ENCODE measurements at regions not wholly inside any gene's neighbourhood (a gene's known extent, or its start where the extent isn't known, plus 50 kb on each side); places are given as distances from the start of the nearest gene placed in this dataset.

DNA sequence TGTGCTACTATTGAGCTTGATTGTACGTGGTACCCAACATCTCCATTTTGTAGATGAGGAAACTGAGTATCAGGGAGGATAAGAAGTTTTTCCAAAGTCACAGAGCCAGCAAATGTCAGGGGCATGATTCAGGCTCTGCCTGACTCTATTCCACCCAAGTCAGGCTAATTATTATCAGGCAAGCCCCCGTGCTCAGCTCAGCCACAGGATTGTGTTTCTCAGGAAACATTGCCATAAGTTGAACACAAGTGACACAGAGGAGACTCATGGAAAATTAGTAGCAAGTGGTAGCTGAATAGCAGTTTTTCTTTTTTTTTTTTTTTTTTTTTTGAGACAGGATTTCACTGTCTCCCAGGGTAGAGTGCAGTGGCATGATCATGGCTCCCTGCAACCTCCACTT lies 260.5 kb downstream of the C1D start:
- no peak for DNase-seq (ENCODE audit: low read depth)
- TF ChIP-seq, protein P1, sequence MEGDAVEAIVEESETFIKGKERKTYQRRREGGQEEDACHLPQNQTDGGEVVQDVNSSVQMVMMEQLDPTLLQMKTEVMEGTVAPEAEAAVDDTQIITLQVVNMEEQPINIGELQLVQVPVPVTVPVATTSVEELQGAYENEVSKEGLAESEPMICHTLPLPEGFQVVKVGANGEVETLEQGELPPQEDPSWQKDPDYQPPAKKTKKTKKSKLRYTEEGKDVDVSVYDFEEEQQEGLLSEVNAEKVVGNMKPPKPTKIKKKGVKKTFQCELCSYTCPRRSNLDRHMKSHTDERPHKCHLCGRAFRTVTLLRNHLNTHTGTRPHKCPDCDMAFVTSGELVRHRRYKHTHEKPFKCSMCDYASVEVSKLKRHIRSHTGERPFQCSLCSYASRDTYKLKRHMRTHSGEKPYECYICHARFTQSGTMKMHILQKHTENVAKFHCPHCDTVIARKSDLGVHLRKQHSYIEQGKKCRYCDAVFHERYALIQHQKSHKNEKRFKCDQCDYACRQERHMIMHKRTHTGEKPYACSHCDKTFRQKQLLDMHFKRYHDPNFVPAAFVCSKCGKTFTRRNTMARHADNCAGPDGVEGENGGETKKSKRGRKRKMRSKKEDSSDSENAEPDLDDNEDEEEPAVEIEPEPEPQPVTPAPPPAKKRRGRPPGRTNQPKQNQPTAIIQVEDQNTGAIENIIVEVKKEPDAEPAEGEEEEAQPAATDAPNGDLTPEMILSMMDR (conservative IDR thresholded peaks at IDR 0.05; ENCODE audit: low read depth, low read length): no peak
- H3K4me3 ChIP-seq (ENCODE audit: low read depth, low read length): no peak overlapping the region

DNA sequence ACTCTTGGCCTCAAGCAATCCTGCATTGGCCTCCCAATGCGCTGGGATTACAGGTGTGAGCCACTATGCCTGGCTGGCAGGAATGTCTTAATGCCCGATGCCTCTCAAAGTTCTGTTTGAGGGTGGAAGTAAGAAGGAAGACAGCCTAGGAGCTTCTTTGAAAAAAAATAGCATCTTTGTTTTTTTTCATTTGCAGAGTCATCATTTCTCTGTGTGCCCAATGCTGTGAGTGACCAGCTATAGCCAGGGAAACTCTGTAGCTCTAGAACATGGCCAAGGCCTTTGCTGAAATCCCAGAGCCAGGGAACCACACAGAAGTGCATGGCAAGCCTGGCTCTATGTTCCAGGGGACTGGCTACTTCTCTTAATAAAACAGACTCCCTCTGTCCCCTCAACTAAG lies 260.0 kb downstream of the C1D start:
- no peak overlapping the region for H3K4me3 ChIP-seq (ENCODE audit: low read depth, low read length)
- TF ChIP-seq, protein P1 (conservative IDR thresholded peaks at IDR 0.05; ENCODE audit: low read depth, low read length): no peak
- no peak for DNase-seq (ENCODE audit: low read depth)

DNA sequence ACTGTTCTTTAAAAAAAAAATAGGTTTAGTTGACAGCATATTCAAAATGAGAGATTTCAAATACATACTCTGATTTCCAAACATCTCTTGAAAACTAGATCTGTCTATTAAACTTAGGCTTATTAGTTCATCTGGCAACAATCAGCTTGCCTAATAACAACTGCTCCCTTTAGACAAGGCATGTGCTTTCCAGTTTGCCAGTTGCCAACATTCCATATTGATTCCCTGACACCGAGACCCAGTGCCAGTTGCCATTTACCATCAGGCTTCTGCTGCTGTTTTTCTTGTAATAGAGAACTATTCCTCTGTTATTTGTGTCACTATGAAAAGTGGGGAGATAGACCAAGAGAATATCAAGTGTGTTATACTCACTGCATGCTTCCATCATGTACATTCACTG lies 256.0 kb downstream of the C1D start:
- TF ChIP-seq, protein P1 (conservative IDR thresholded peaks at IDR 0.05; ENCODE audit: low read depth, low read length): no peak
- H3K4me3 ChIP-seq (ENCODE audit: low read depth, low read length): no peak overlapping the region
- no peak for DNase-seq (ENCODE audit: low read depth)

DNA sequence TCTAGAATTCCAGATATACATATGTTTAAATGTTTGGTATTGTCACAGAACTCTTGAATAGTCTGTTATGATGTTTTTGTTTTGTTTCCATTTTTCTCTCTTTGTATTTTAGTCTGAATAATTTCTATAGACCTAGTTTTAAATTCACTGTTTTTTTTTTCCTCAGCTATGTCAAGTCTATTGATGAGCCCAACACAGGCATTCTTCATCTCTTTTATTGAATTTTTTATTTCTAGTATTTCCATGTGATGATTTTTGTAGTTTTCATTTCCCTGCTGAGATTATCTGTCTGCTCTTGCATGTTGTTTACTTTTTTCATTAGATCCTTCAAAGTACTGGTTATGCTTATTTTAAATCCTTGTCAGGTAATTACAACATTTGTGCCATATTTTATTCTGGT lies 254.7 kb downstream of the C1D start:
- TF ChIP-seq, protein P1 (conservative IDR thresholded peaks at IDR 0.05; ENCODE audit: low read depth, low read length): no peak
- H3K4me3 ChIP-seq (ENCODE audit: low read depth, low read length): no peak overlapping the region
- DNase-seq (ENCODE audit: low read depth): no peak

DNA sequence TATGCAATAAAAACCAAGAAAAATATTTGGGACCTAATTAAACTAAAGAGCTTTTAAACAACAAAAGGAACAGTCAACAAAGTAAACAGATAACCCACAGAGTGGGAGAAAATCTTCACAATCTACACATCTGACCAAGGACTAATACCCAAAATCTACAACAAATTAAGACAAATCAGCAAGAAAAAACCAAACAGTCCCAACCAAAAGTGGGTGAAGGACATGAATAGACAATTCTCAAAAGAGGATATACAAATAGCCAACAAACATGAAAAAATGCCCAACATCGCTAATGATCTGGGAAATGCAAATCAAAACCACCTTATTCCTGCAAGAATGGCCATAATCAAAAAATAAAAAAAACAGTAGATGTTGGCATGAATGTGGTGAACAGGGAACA lies 250.1 kb downstream of the C1D start:
- H3K4me3 ChIP-seq (ENCODE audit: low read depth, low read length): no peak overlapping the region
- DNase-seq (ENCODE audit: low read depth): no peak
- TF ChIP-seq, protein P1 (conservative IDR thresholded peaks at IDR 0.05; ENCODE audit: low read depth, low read length): no peak

DNA sequence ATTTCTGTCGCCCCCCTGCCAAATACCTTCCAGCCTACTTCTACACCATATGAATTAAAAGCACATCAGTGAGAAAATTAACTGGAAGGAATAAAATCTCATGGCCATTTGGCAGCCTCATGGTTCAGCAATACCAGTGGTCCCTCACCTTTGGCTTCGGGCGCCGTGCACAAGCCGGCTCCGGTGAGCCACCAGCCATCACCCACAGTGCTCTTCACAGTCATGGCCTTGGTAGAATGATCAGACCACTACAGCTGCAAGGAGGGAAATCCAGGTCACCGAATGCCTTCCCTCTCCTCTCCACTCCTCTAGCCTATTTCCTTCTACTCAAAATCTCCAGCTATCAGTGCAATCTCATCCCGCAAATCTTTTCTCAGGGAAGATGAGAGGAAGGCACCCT lies 239.1 kb downstream of the C1D start:
- DNase-seq (ENCODE audit: low read depth): no peak

DNA sequence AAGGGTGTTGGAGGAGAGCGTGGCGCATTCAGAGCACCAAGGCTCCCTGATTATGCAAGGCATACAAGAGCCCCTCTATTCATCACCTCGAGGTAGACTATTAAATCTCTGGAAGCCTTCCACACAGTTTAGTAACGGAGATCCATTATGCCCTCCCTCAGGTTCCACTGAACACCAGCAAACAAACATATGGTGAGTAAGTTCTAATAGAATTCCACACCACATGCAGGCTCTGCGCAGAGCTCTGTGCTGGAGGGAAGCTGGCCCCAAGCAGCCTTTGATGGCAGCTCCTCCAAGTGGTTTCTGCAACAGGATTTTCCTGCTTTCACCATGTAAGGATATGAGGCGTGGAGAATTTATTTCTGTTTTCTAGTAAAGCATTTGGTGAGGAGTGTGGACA lies 238.6 kb downstream of the C1D start:
- DNase-seq (ENCODE audit: low read depth): no peak
- peak overlapping the region; percentile 42 for H3K4me3 ChIP-seq (ENCODE audit: low read depth, low read length)
- TF ChIP-seq, protein P1 (conservative IDR thresholded peaks at IDR 0.05; ENCODE audit: low read depth, low read length): peak; percentile 12

More for the DNA sequence above, 239.1 kb downstream of the C1D start:
- TF ChIP-seq, protein P1 (conservative IDR thresholded peaks at IDR 0.05; ENCODE audit: low read depth, low read length): no peak
- no peak overlapping the region for H3K4me3 ChIP-seq (ENCODE audit: low read depth, low read length)
